B cell (primary cell): ENCODE measurements at regions not wholly inside any gene's neighbourhood (a gene's known extent, or its start where the extent isn't known, plus 50 kb on each side); places are given as distances from the start of the nearest gene placed in this dataset.

ENCODE experiments used
- ATAC-seq: fragments of 200-7000 bp; cut with Tn5 transposase; one replicate; pipeline ENCODE4 v1.10.0; 2021; ENCODE audit warnings: low read depth, mild to moderate bottlenecking, moderate number of reproducible peaks, moderate library complexity
- CTCF ChIA-PET: fragments of 350-600 bp; sonication (Branson Sonifier 250); formaldehyde crosslinking; loops from one replicate; lab custom pipeline; 2021; ENCODE audit warnings: antibody characterized with exemption, inconsistent platforms; lab: Charles Lee
- POLR2A ChIA-PET: fragments of 350-600 bp; sonication (Branson Sonifier 250); formaldehyde crosslinking; loops from one replicate; lab custom pipeline; 2021; ENCODE audit warnings: antibody characterized with exemption; lab: Charles Lee
- DNase-seq: peaks from one replicate; pipeline ENCODE4 v3.0.0; 2013
- H2AFZ ChIP-seq: 2 replicates; pipeline ENCODE4 v1.6.1; 2012; ENCODE audit warnings: mild to moderate bottlenecking, low read depth, low read length; ENCODE audit not compliant: insufficient read depth, poor library complexity, severe bottlenecking
- H3K27ac ChIP-seq, 2 donors: 1 replicate in 1 of 2; 2 replicates in 1 of 2; pipeline ENCODE4 v1.5.1; 2012 to 2013; ENCODE audit warnings: low read length in 2 of 2, mild to moderate bottlenecking in 2 of 2, moderate library complexity in 1 of 2
- H3K27me3 ChIP-seq, 4 experiments: fragments of 200-600 bp in 1 of 4; sonication (generic) in 1 of 4; replicated peaks in 1 of 4; 1 replicate in 2 of 4; 2 replicates in 2 of 4; pipeline versions ENCODE4 v1.6.1 to v1.7.0; 2013 to 2016; ENCODE audit warnings: low read length in 3 of 4, mild to moderate bottlenecking in 2 of 4, mixed read lengths in 1 of 4, moderate library complexity in 1 of 4; ENCODE audit not compliant: insufficient read depth in 4 of 4, control insufficient read depth in 3 of 4; ENCODE audit errors: control extremely low read depth in 1 of 4
- H3K36me3 ChIP-seq, 2 experiments: replicated peaks in 1 of 2; 1 replicate in 1 of 2; 2 replicates in 1 of 2; pipeline versions ENCODE4 v1.6.1 to v1.7.1; 2013; ENCODE audit warnings: low read length in 1 of 2; ENCODE audit not compliant: insufficient read depth in 2 of 2, control insufficient read depth in 1 of 2; ENCODE audit errors: control extremely low read depth in 1 of 2, extremely low read depth in 1 of 2
- H3K4me1 ChIP-seq, 2 donors: fragments of 200-600 bp in 1 of 2; sonication (generic) in 1 of 2; 1 replicate in 1 of 2; 2 replicates in 1 of 2; pipeline versions ENCODE4 v1.5.1 to v1.6.1; 2013 to 2017; ENCODE audit warnings: low read length in 2 of 2; ENCODE audit not compliant: control insufficient read depth in 2 of 2, insufficient read depth in 2 of 2
- H3K4me2 ChIP-seq: replicated peaks from 2 replicates; pipeline ENCODE3; 2012; ENCODE audit warnings: mild to moderate bottlenecking, low read depth, low read length; ENCODE audit not compliant: poor library complexity, severe bottlenecking
- H3K4me3 ChIP-seq, 5 experiments: fragments of 200-600 bp in 1 of 5; sonication (generic) in 1 of 5; 1 replicate in 3 of 5; 2 replicates in 2 of 5; pipeline versions ENCODE4 v1.5.1 to v1.7.0; 2011 to 2016; ENCODE audit warnings: low read length in 4 of 5, mild to moderate bottlenecking in 4 of 5, low read depth in 2 of 5, control low read depth in 1 of 5, moderate library complexity in 1 of 5; ENCODE audit not compliant: insufficient read depth in 1 of 5; ENCODE audit errors: control extremely low read depth in 1 of 5, extremely low read depth in 1 of 5
- H3K79me2 ChIP-seq: fragments of 200-600 bp; sonication (generic); one replicate; pipeline ENCODE4 v1.6.0; 2016; ENCODE audit warnings: low read length; ENCODE audit not compliant: control insufficient read depth, insufficient read depth
- H3K9ac ChIP-seq: fragments of 200-600 bp; sonication (generic); 2 replicates; pipeline ENCODE4 v1.6.1; 2017; ENCODE audit warnings: mild to moderate bottlenecking, low read length, moderate library complexity
- H3K9me3 ChIP-seq, 3 donors: one replicate each; pipeline versions ENCODE4 v1.6.1 to v1.7.1; 2013; ENCODE audit warnings: low read length in 2 of 3; ENCODE audit not compliant: control insufficient read depth in 2 of 3, insufficient read depth in 1 of 3; ENCODE audit errors: control extremely low read depth in 1 of 3
- H4K20me1 ChIP-seq: 2 replicates; pipeline ENCODE4 v1.6.0; 2012; ENCODE audit warnings: mild to moderate bottlenecking, low read length; ENCODE audit not compliant: insufficient read depth, control insufficient read depth, poor library complexity, severe bottlenecking
- H3K27ac Mint-ChIP-seq: one replicate; pipeline ENCODE4 v1.8.0; 2021; ENCODE audit warnings: mixed read lengths
- H3K27me3 Mint-ChIP-seq: one replicate; pipeline ENCODE4 v1.8.0; 2021; ENCODE audit warnings: mixed read lengths
- H3K4me1 Mint-ChIP-seq: one replicate; pipeline ENCODE4 v1.8.0; 2021; ENCODE audit warnings: mixed read lengths
- H3K4me3 Mint-ChIP-seq: one replicate; pipeline ENCODE4 v1.8.0; 2021; ENCODE audit warnings: mixed read lengths
- H3K9me3 Mint-ChIP-seq: one replicate; pipeline ENCODE4 v1.8.0; 2022; ENCODE audit warnings: mixed read lengths; ENCODE audit not compliant: insufficient read depth
- CTCF ChIP-seq: fragments of 200-600 bp; IDR thresholded peaks from one replicate; pipeline ENCODE4 v1.8.0; 2022; ENCODE audit warnings: antibody characterized with exemption, mild to moderate bottlenecking
- EZH2 ChIP-seq: IDR thresholded peaks from 2 replicates; pipeline ENCODE4 v1.6.1; 2012; ENCODE audit warnings: borderline replicate concordance, low read depth, mild to moderate bottlenecking, moderate library complexity, low read length; ENCODE audit not compliant: insufficient read depth, poor library complexity, severe bottlenecking
- WGBS: methylation state at CpG from one replicate; pipeline ENCODE4 v1.1.5; 2013; ENCODE audit warnings: missing lambda C conversion rate; ENCODE audit not compliant: insufficient coverage; 5-methylcytosine and 5-hydroxymethylcytosine counted together
- intact Hi-C: fragments of 100-400 bp; cut with micrococcal nuclease; formaldehyde crosslinking; loops from one replicate; pipeline ENCODE4 v1.10.0; 2022

DNA sequence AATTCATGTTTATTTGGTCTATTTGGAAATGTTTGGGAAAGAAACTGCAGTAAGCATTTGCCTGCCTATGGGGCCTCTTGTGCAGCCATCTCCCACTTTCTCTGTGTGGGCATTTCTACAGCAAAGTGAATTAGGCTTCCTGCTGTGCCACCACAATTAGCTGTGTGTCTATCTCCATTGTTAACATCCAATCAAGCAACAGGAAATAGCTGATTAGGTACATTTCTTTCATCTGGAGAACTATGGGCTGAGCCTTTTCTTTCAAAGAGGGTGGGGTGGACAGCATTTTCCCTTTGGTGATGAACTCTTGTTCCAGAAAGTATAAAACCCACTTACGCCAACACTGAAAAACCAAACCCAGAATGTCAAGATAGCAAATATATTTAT, 640.0 kb downstream of the ACTR3B start:
- Histone ChIP-seq H3K79me2 (no peaks in the 10 kb centered on the region), H3K4me1 (no peaks in the 10 kb centered on the region), H3K4me2 (no peak overlapping the region), H2AFZ (no peak overlapping the region), H3K27ac (no peak overlapping the region), H3K27me3 (no peaks in the 10 kb centered on the region), H4K20me1 (no peaks in the 10 kb centered on the region), H3K4me3 (no peak overlapping the region), H3K9me3 (peaks cover 0 to 18% (median 0%) of the 10 kb centered on the region in 3 donors), H3K9ac (no peak overlapping the region), H3K36me3 (no peaks in the 10 kb centered on the region)
- intact Hi-C loops = no loop called here
- no peak for ATAC-seq
- Mint-ChIP-seq H3K4me1 (no peaks in the 10 kb centered on the region), H3K27ac (no peak overlapping the region), H3K4me3 (no peak overlapping the region), H3K27me3 (no peaks in the 10 kb centered on the region), H3K9me3 (peaks cover 15% of the 10 kb centered on the region)
- WGBS = no CpG with 5 or more reads among the region's 1 CpG
- no peak for DNase-seq
- POLR2A ChIA-PET = no interaction called here
- CTCF ChIA-PET = no interaction called here
- TF ChIP-seq CTCF = no peak
- no peak for TF ChIP-seq EZH2

DNA sequence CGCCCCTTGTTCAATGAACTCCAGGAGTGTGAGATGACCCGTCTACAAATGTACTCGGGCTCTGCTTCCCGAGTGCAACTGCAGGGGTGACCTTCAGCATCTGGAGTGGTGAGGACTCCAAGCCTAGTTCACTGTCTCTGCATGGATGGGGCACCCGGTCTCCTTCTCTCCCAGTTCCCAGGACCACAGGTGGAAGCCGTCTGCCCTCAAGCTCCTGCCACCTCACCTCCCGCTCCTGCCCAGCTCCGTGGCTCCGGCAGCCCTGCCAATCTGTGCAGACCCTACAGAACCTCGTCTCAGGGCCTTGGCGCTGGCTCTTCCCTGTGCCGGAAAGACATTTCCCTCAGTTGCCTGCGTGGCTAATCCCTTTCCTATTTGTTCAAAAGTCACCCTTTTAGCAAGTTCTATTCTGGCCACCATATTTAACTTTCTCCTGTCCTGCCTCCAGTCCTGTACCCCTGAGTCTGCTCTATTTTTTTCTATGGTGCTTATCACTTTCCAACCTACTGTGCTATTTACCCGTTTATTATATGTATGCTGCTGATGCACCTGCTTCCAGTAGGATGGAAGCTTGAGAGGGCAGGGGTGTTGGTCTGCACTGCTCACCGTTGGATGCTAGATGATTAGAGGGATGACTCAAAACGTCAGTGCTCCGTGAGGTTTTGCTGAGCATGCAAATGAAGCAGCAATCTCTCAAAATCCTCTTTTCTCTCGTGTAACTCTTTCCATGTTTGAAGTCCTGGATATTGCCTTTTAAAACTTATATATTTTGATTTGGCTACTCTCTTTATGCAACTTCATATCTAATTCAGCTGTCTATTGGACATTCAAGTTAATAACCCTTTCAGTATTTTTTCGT, 641.4 kb downstream of the ACTR3B start:
- Histone ChIP-seq H3K36me3 (no peaks in the 10 kb centered on the region), H3K27me3 (no peaks in the 10 kb centered on the region), H2AFZ (no peak overlapping the region), H4K20me1 (no peaks in the 10 kb centered on the region), H3K4me1 (no peaks in the 10 kb centered on the region), H3K9me3 (peaks cover 0 to 25% (median 0%) of the 10 kb centered on the region in 3 donors), H3K4me3 (no peak overlapping the region), H3K79me2 (no peaks in the 10 kb centered on the region), H3K9ac (no peak overlapping the region), H3K4me2 (no peak overlapping the region), H3K27ac (no peak overlapping the region)
- intact Hi-C loops = no loop called here
- ATAC-seq = no peak
- CTCF ChIA-PET = no interaction called here
- 91% methylated on average over 13 of the region's 19 CpGs for WGBS
- no peak overlapping the region for H3K4me3 Mint-ChIP-seq
- H3K27me3 Mint-ChIP-seq = no peaks in the 10 kb centered on the region
- H3K4me1 Mint-ChIP-seq = no peaks in the 10 kb centered on the region
- TF ChIP-seq CTCF = no peak
- TF ChIP-seq EZH2 = no peak
- no peak for DNase-seq
- no peak overlapping the region for H3K27ac Mint-ChIP-seq
- POLR2A ChIA-PET = no interaction called here
- H3K9me3 Mint-ChIP-seq = peaks cover 15% of the 10 kb centered on the region
